Activated CD4-positive, alpha-beta T cell treated with anti-CD3 and anti-CD28 coated beads for 1 hour (primary cell): ENCODE measurements at regions not wholly inside any gene's neighbourhood (a gene's known extent, or its start where the extent isn't known, plus 50 kb on each side); places are given as distances from the start of the nearest gene placed in this dataset.
"Not testable (repeated sequence)": the region's sequence is repeated elsewhere in the genome, so short reads cannot be mapped to it uniquely, and the experiment has no call there.

Experiments
- DNase-seq: peaks from one replicate; pipeline ENCODE4 v3.0.0-alpha.2; 2020

- no peak for DNase-seq
These were observed 253.7 kb downstream of the ZPLD1 start for GRCh38 chr3:102688556-102688930.

- no peak for DNase-seq
These were observed 256.7 kb downstream of the ZPLD1 start for GRCh38 chr3:102691507-102691906.

- DNase-seq = no peak
These were observed 264.4 kb downstream of the ZPLD1 start for GRCh38 chr3:102699104-102699818.

GRCh38 chr3:102699819-102700140 is 265.0 kb downstream of the ZPLD1 start:
- no peak for DNase-seq

GRCh38 chr3:102712896-102713295 is 278.1 kb downstream of the ZPLD1 start:
- DNase-seq = no peak

GRCh38 chr3:102714567-102714966 is 279.8 kb downstream of the ZPLD1 start:
- DNase-seq = no peak

GRCh38 chr3:102715030-102715697 is 280.3 kb downstream of the ZPLD1 start:
- DNase-seq = no peak

- no peak for DNase-seq
These were observed 283.8 kb downstream of the ZPLD1 start for GRCh38 chr3:102718651-102719050.

- DNase-seq = no peak
These were observed 287.5 kb downstream of the ZPLD1 start for GRCh38 chr3:102722317-102722716.

GRCh38 chr3:102727340-102727739 is 292.5 kb downstream of the ZPLD1 start:
- no peak for DNase-seq

GRCh38 chr3:102732581-102732980 is 297.8 kb downstream of the ZPLD1 start:
- DNase-seq = not testable (repeated sequence)

- no peak for DNase-seq
These were observed 299.2 kb downstream of the ZPLD1 start for GRCh38 chr3:102733791-102734563.

GRCh38 chr3:102735311-102735710 is 300.5 kb downstream of the ZPLD1 start:
- DNase-seq = no peak

GRCh38 chr3:102736288-102736974 is 301.6 kb downstream of the ZPLD1 start:
- DNase-seq = no peak

GRCh38 chr3:102736975-102737304 is 302.1 kb downstream of the ZPLD1 start:
- DNase-seq = no peak

- no peak for DNase-seq
These were observed 302.5 kb downstream of the ZPLD1 start for GRCh38 chr3:102737353-102737752.

GRCh38 chr3:102741105-102741504 is 306.3 kb downstream of the ZPLD1 start:
- DNase-seq = no peak

- no peak for DNase-seq
These were observed 306.9 kb downstream of the ZPLD1 start for GRCh38 chr3:102741694-102742093.

GRCh38 chr3:102745881-102746280 is 311.1 kb downstream of the ZPLD1 start:
- DNase-seq = no peak

- DNase-seq = no peak
These were observed 312.8 kb downstream of the ZPLD1 start for GRCh38 chr3:102747611-102748010.

GRCh38 chr3:102748646-102749045 is 313.8 kb downstream of the ZPLD1 start:
- DNase-seq = no peak

- DNase-seq = no peak
These were observed 315.5 kb downstream of the ZPLD1 start for GRCh38 chr3:102750322-102750721.

- DNase-seq = no peak
These were observed 319.1 kb downstream of the ZPLD1 start for GRCh38 chr3:102753901-102754300.

- no peak for DNase-seq
These were observed 321.9 kb downstream of the ZPLD1 start for GRCh38 chr3:102756706-102757105.
